ENCODE measurements at regions not wholly inside any gene's neighbourhood (a gene's known extent, or its start where the extent isn't known, plus 50 kb on each side); places are given as distances from the start of the nearest gene placed in this dataset.

DNA sequence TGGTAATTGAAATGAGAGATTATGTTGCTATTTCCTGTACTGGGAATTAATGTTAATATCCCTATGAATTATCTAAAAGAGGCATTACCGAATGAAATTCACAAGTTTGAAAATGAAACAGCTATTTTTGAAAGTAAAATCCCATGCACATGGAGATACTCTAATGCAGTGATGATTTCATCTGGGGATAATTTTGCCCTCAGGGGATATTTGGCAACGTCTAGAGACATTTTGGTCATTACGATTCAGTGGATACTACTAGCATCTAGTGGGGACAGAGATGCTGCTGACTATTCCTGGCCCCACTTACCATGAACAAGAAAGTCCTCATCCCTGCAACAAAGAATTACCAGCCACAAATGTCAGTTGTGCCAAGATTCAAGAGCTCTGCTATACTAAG is 500.9 kb downstream of the EFNA5 start:
- no peaks in the 10 kb centered on the region for H3K36me3 ChIP-seq (ENCODE audit: insufficient read depth, low read length)
- no peaks in the 10 kb centered on the region for H3K27me3 ChIP-seq (ENCODE audit: insufficient read depth, low read length)
- H3K4me3 ChIP-seq (ENCODE audit: low read length), result no peak overlapping the region
- peaks cover 6% of the 10 kb centered on the region for H3K9me3 ChIP-seq (ENCODE audit: low read length)
- H3K4me1 ChIP-seq (ENCODE audit: insufficient read depth, low read length), result peaks cover 9% of the 10 kb centered on the region
- H2AFZ ChIP-seq (ENCODE audit: low read depth, low read length), result no peak overlapping the region

GRCh38 chr5:107168848-107169752 is 501.6 kb downstream of the EFNA5 start:
- H3K4me1 ChIP-seq (ENCODE audit: insufficient read depth, low read length), result peaks cover 9% of the 10 kb centered on the region
- no peaks in the 10 kb centered on the region for H3K27me3 ChIP-seq (ENCODE audit: insufficient read depth, low read length)
- peaks cover 6% of the 10 kb centered on the region for H3K9me3 ChIP-seq (ENCODE audit: low read length)
- H3K36me3 ChIP-seq (ENCODE audit: insufficient read depth, low read length), result no peaks in the 10 kb centered on the region
- no peak overlapping the region for H2AFZ ChIP-seq (ENCODE audit: low read depth, low read length)
- H3K4me3 ChIP-seq (ENCODE audit: low read length), result no peak overlapping the region

- peaks cover 6% of the 10 kb centered on the region for H3K9me3 ChIP-seq (ENCODE audit: low read length)
- no peaks in the 10 kb centered on the region for H3K36me3 ChIP-seq (ENCODE audit: insufficient read depth, low read length)
- peaks cover 9% of the 10 kb centered on the region for H3K4me1 ChIP-seq (ENCODE audit: insufficient read depth, low read length)
- no peak overlapping the region for H2AFZ ChIP-seq (ENCODE audit: low read depth, low read length)
- H3K27me3 ChIP-seq (ENCODE audit: insufficient read depth, low read length), result no peaks in the 10 kb centered on the region
- no peak overlapping the region for H3K4me3 ChIP-seq (ENCODE audit: low read length)
These were observed 502.7 kb downstream of the EFNA5 start for GRCh38 chr5:107168086-107168485.

- Histone ChIP-seq H3K4me3 (ENCODE audit: low read length) (no peak overlapping the region), H3K4me1 (ENCODE audit: insufficient read depth, low read length) (peaks cover 9% of the 10 kb centered on the region), H3K36me3 (ENCODE audit: insufficient read depth, low read length) (no peaks in the 10 kb centered on the region), H3K27me3 (ENCODE audit: insufficient read depth, low read length) (no peaks in the 10 kb centered on the region), H2AFZ (ENCODE audit: low read depth, low read length) (no peak overlapping the region), H3K9me3 (ENCODE audit: low read length) (peaks cover under 1% of the 10 kb centered on the region)
These were observed 505.4 kb downstream of the EFNA5 start for GRCh38 chr5:107165296-107165695.

GRCh38 chr5:107157809-107158208 is 512.9 kb downstream of the EFNA5 start:
- Histone ChIP-seq H3K27me3 (ENCODE audit: insufficient read depth, low read length) (no peaks in the 10 kb centered on the region), H3K4me1 (ENCODE audit: insufficient read depth, low read length) (no peaks in the 10 kb centered on the region), H3K9me3 (ENCODE audit: low read length) (no peaks in the 10 kb centered on the region), H2AFZ (ENCODE audit: low read depth, low read length) (no peak overlapping the region), H3K36me3 (ENCODE audit: insufficient read depth, low read length) (no peaks in the 10 kb centered on the region), H3K4me3 (ENCODE audit: low read length) (no peak overlapping the region)

DNA sequence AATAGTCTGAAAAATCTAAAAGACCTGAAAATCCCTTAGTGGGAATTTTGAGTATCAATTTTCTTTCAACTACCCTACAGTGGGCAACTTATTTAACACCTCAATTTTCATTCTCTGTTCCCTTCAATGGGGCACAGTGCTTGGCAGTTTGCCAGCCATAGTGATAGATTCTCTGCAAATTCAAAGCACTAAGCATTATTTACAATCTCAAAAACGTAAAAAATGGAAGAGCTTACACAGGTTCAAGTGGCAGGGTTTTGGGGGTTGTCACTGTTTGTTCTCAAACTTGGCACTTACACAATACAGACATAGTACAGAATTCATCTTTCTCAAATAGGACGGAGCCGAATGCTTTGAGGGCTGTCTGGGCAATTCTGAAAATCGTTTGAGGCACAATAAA is 515.0 kb downstream of the EFNA5 start:
- Histone ChIP-seq H3K27me3 (ENCODE audit: insufficient read depth, low read length) (no peaks in the 10 kb centered on the region), H3K4me3 (ENCODE audit: low read length) (no peak overlapping the region), H2AFZ (ENCODE audit: low read depth, low read length) (no peak overlapping the region), H3K36me3 (ENCODE audit: insufficient read depth, low read length) (no peaks in the 10 kb centered on the region), H3K4me1 (ENCODE audit: insufficient read depth, low read length) (no peaks in the 10 kb centered on the region), H3K9me3 (ENCODE audit: low read length) (no peaks in the 10 kb centered on the region)

GRCh38 chr5:107154593-107154992 is 516.1 kb downstream of the EFNA5 start:
- Histone ChIP-seq H3K9me3 (ENCODE audit: low read length) (no peaks in the 10 kb centered on the region), H3K36me3 (ENCODE audit: insufficient read depth, low read length) (no peaks in the 10 kb centered on the region), H2AFZ (ENCODE audit: low read depth, low read length) (no peak overlapping the region), H3K27me3 (ENCODE audit: insufficient read depth, low read length) (no peaks in the 10 kb centered on the region), H3K4me1 (ENCODE audit: insufficient read depth, low read length) (no peaks in the 10 kb centered on the region), H3K4me3 (ENCODE audit: low read length) (no peak overlapping the region)

DNA sequence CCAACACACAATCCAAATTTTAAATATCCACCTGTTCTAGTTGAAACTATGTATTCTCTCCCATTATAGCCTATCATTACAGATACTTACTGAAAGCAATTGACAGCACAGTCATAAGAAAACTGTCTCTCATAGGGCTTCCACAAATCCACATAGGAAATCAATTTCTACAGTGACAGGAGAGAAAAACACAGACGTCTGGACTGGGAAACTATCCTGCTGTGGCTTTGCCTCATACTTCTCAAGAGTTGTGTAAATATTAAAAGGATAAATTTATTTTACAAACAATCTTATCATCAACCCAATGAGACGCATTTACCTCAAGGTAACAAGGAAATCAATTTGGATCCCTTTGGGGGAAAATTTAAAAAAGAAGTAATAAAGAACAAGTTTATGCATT is 517.5 kb downstream of the EFNA5 start:
- no peaks in the 10 kb centered on the region for H3K36me3 ChIP-seq (ENCODE audit: insufficient read depth, low read length)
- no peaks in the 10 kb centered on the region for H3K27me3 ChIP-seq (ENCODE audit: insufficient read depth, low read length)
- no peaks in the 10 kb centered on the region for H3K4me1 ChIP-seq (ENCODE audit: insufficient read depth, low read length)
- H2AFZ ChIP-seq (ENCODE audit: low read depth, low read length), result no peak overlapping the region
- H3K4me3 ChIP-seq (ENCODE audit: low read length), result no peak overlapping the region
- no peaks in the 10 kb centered on the region for H3K9me3 ChIP-seq (ENCODE audit: low read length)

DNA sequence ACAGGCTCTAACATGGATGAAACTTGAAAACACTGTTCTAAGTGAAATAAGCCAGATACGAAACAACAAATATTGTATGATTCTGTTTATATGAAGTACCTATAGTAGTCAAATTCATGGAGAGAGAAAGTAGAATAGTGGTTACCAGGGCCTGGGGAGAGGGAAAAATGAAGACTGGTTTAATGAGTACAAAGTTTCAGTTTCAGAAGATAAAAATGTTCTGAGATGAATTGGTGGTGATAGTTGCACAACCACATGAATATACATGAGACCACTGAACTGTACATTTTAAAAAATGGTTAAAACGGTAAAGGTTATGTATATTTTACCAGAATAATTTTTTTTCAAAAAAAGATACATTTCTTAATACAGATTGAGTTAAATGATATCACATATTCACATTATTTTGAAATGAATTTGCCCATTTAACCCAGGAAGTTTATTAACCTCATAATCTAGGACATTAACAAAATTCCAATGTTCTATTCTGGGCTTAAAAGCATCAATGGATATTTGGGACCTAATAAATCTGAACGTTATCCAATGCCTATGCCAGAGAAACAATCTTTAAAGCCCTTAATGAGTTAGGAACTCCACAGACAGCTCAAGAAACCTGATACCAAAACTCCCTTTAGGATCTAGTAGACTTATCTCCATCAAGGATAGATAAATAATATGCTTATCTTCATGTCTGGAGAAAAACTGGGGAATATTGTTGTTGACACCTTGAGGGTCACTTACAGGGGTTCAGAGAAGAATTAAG is 521.3 kb downstream of the EFNA5 start:
- Histone ChIP-seq H3K36me3 (ENCODE audit: insufficient read depth, low read length) (no peaks in the 10 kb centered on the region), H3K27me3 (ENCODE audit: insufficient read depth, low read length) (no peaks in the 10 kb centered on the region), H3K4me1 (ENCODE audit: insufficient read depth, low read length) (peaks cover 6% of the 10 kb centered on the region), H3K9me3 (ENCODE audit: low read length) (no peaks in the 10 kb centered on the region), H2AFZ (ENCODE audit: low read depth, low read length) (no peak overlapping the region), H3K4me3 (ENCODE audit: low read length) (no peak overlapping the region)

DNA sequence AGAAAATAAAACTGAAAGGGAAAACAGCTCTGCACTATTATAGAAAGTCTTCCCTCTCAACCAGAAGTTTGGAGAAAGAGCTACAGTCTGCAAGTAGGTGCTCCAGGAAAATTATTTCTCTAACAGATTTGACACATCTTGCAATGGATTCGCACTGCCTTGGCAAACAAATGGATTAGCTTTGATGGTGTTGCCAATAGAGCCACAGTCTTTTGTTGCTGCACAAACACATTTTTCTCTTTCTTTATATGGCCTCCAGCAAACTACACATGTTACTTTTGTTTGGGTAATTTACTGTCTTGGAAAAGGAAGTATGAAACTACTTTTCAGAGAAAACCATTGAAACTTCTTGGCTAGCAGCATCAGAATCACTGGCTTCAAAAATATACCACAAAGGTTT is 523.1 kb downstream of the EFNA5 start:
- Histone ChIP-seq H2AFZ (ENCODE audit: low read depth, low read length) (no peak overlapping the region), H3K4me3 (ENCODE audit: low read length) (no peak overlapping the region), H3K27me3 (ENCODE audit: insufficient read depth, low read length) (no peaks in the 10 kb centered on the region), H3K9me3 (ENCODE audit: low read length) (no peaks in the 10 kb centered on the region), H3K4me1 (ENCODE audit: insufficient read depth, low read length) (peaks cover 6% of the 10 kb centered on the region), H3K36me3 (ENCODE audit: insufficient read depth, low read length) (no peaks in the 10 kb centered on the region)

DNA sequence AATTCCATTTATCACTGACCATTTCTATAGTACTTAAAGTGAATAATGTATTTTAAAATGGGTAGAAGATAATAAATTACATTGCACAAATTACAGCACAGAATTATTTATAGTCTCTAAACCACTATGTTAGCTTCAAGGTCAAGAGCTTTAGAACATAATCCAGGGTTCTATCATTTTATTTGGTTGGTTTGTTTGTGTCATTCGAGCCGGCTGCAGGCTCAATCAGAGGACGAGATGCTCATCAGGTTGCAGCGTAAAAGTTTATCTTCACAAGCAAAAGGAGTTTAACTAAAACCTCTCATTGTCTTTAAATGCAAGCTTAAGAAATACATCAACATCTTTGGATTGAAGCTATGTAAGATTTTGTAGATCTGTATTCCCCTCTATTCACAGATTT is 523.8 kb downstream of the EFNA5 start:
- no peaks in the 10 kb centered on the region for H3K9me3 ChIP-seq (ENCODE audit: low read length)
- no peaks in the 10 kb centered on the region for H3K27me3 ChIP-seq (ENCODE audit: insufficient read depth, low read length)
- no peak overlapping the region for H2AFZ ChIP-seq (ENCODE audit: low read depth, low read length)
- H3K4me3 ChIP-seq (ENCODE audit: low read length), result no peak overlapping the region
- peaks cover 6% of the 10 kb centered on the region for H3K4me1 ChIP-seq (ENCODE audit: insufficient read depth, low read length)
- no peaks in the 10 kb centered on the region for H3K36me3 ChIP-seq (ENCODE audit: insufficient read depth, low read length)

GRCh38 chr5:107135391-107135790 is 535.3 kb downstream of the EFNA5 start:
- no peak overlapping the region for H3K4me3 ChIP-seq (ENCODE audit: low read length)
- H3K4me1 ChIP-seq (ENCODE audit: insufficient read depth, low read length), result no peaks in the 10 kb centered on the region
- no peaks in the 10 kb centered on the region for H3K27me3 ChIP-seq (ENCODE audit: insufficient read depth, low read length)
- peaks cover 1% of the 10 kb centered on the region for H3K9me3 ChIP-seq (ENCODE audit: low read length)
- no peak overlapping the region for H2AFZ ChIP-seq (ENCODE audit: low read depth, low read length)
- H3K36me3 ChIP-seq (ENCODE audit: insufficient read depth, low read length), result no peaks in the 10 kb centered on the region

- Histone ChIP-seq H3K9me3 (ENCODE audit: low read length) (peaks cover 1% of the 10 kb centered on the region), H3K27me3 (ENCODE audit: insufficient read depth, low read length) (no peaks in the 10 kb centered on the region), H3K4me3 (ENCODE audit: low read length) (no peak overlapping the region), H2AFZ (ENCODE audit: low read depth, low read length) (no peak overlapping the region), H3K4me1 (ENCODE audit: insufficient read depth, low read length) (no peaks in the 10 kb centered on the region), H3K36me3 (ENCODE audit: insufficient read depth, low read length) (no peaks in the 10 kb centered on the region)
These were observed 535.8 kb downstream of the EFNA5 start for GRCh38 chr5:107134931-107135330.

Data from neuron (in vitro differentiated cells).